GM12878 (cell line): ENCODE measurements at regions not wholly inside any gene's neighbourhood (a gene's known extent, or its start where the extent isn't known, plus 50 kb on each side); places are given as distances from the start of the nearest gene placed in this dataset.

Source experiments
- ATAC-seq: fragments of 200-7000 bp; cut with Tn5 transposase; 3 replicates; pipeline ENCODE4 v1.9.1; 2020; ENCODE audit warnings: mild to moderate bottlenecking, moderate library complexity
- BruUV-seq: library from RNA; stranded (reverse); fragments of 400-500 nt; replicated peaks from 2 replicates; lab custom pipeline; 2021; lab: Mats Ljungman, UMichigan
- CTCF ChIA-PET: fragments of 300-600 bp; sonication (Branson Sonifier 250); formaldehyde crosslinking; extraction: SDS; loops from one replicate; lab custom pipeline; 2021; ENCODE audit warnings: inconsistent platforms; lab: Yijun Ruan, JAX
- POLR2A ChIA-PET: fragments of 350-600 bp; formaldehyde crosslinking; extraction: SDS; loops from one replicate; lab custom pipeline; 2021; ENCODE audit warnings: inconsistent platforms; lab: Charles Lee
- RAD21 ChIA-PET: fragments of 300-600 bp; sonication (Branson Sonifier 250); formaldehyde crosslinking; loops from one replicate; lab custom pipeline; 2023; ENCODE audit warnings: antibody characterized with exemption; ENCODE audit not compliant: unreplicated experiment; lab: Charles Lee
- SMC1A ChIA-PET: fragments of 300-600 bp; sonication (Branson Sonifier 250); formaldehyde crosslinking; loops from one replicate; lab custom pipeline; 2023; ENCODE audit not compliant: unreplicated experiment, uncharacterized antibody; lab: Charles Lee
- DNase-seq: peaks from one replicate; pipeline ENCODE4 v3.0.0-alpha.2; 2011; ENCODE audit warnings: low read depth, low spot score
- FAIRE-seq: peaks from 3 replicates; lab custom pipeline; 2011; peaks lifted over from hg19 to GRCh38; lab: Jason Lieb, UNC
- H2AFZ ChIP-seq: 2 replicates; pipeline ENCODE4 v1.6.0; 2011; ENCODE audit warnings: low read depth, low read length, control low read depth; ENCODE audit not compliant: control insufficient read depth
- H3K27ac ChIP-seq: 2 replicates; pipeline ENCODE4 v1.5.1; 2011; ENCODE audit warnings: control low read depth; ENCODE audit not compliant: control insufficient read depth, insufficient read depth
- H3K27me3 ChIP-seq, 2 experiments: replicated peaks in 1 of 2; 2 replicates each; pipeline versions ENCODE4 v1.6.0 to v1.6.1; 2011; ENCODE audit warnings: low read length in 1 of 2; ENCODE audit not compliant: control insufficient read depth in 2 of 2, insufficient read depth in 2 of 2
- H3K36me3 ChIP-seq, 2 experiments: 2 replicates each; pipeline ENCODE4 v1.5.1; 2011; ENCODE audit warnings: low read length in 1 of 2; ENCODE audit not compliant: control insufficient read depth in 2 of 2, insufficient read depth in 2 of 2
- H3K4me1 ChIP-seq: 2 replicates; pipeline ENCODE4 v1.6.1; 2011; ENCODE audit warnings: mild to moderate bottlenecking, low read length, moderate library complexity, mixed read lengths; ENCODE audit not compliant: control insufficient read depth, insufficient read depth
- H3K4me2 ChIP-seq: 2 replicates; pipeline ENCODE4 v1.6.0; 2011; ENCODE audit warnings: control low read depth; ENCODE audit not compliant: control insufficient read depth, insufficient read depth
- H3K4me3 ChIP-seq: fragments of 200-600 bp; sonication (generic); 2 replicates; pipeline ENCODE4 v1.5.1; 2016
- H3K79me2 ChIP-seq: 2 replicates; pipeline ENCODE4 v1.6.0; 2011; ENCODE audit warnings: low read length; ENCODE audit not compliant: control insufficient read depth, insufficient read depth
- H3K9ac ChIP-seq: 2 replicates; pipeline ENCODE4 v1.8.0; 2011; ENCODE audit warnings: low read length, control low read depth, mixed read lengths; ENCODE audit not compliant: control insufficient read depth, insufficient read depth
- H3K9me3 ChIP-seq: replicated peaks from 3 replicates; pipeline ENCODE4 v1.5.1; 2011; ENCODE audit warnings: mild to moderate bottlenecking, low read length; ENCODE audit not compliant: control insufficient read depth, insufficient read depth
- H4K20me1 ChIP-seq: 2 replicates; pipeline ENCODE4 v1.6.0; 2011; ENCODE audit not compliant: control insufficient read depth, insufficient read depth
- CHD2 ChIP-seq: IDR thresholded peaks from 2 replicates; pipeline ENCODE4 v1.6.1; 2011; ENCODE audit warnings: low read depth, low read length, improper control_type of control experiment, borderline replicate concordance
- NFXL1 ChIP-seq: fragments of 450-650 bp; IDR thresholded peaks from 2 replicates; pipeline ENCODE4 v1.6.1; 2017; ENCODE audit warnings: antibody characterized with exemption, mild to moderate bottlenecking, borderline replicate concordance
- NFYA ChIP-seq: IDR thresholded peaks from 2 replicates; pipeline ENCODE4 v1.6.1; 2011; ENCODE audit warnings: low read depth, mild to moderate bottlenecking, low read length, improper control_type of control experiment, borderline replicate concordance
- PML ChIP-seq: IDR thresholded peaks from 2 replicates; pipeline ENCODE4 v1.6.1; 2012; ENCODE audit warnings: low read length, inconsistent platforms
- SP1 ChIP-seq: IDR thresholded peaks from one replicate; pipeline ENCODE4 v1.6.1; 2011; ENCODE audit warnings: low read depth, low read length
- WGBS: methylation state at CpG from one replicate; pipeline ENCODE4 v1.1.6; 2016; ENCODE audit warnings: low lambda C conversion rate; ENCODE audit not compliant: insufficient replicate concordance, insufficient coverage; ENCODE audit errors: missing lambda C conversion rate; 5-methylcytosine and 5-hydroxymethylcytosine counted together
- in situ Hi-C: fragments of 300-500 bp; cut with MboI; formaldehyde crosslinking; loops from 9 replicates; pipeline ENCODE4 v1.14.3; 2018; ENCODE audit warnings: mixed read lengths
- intact Hi-C: fragments of 100-400 bp; cut with micrococcal nuclease; formaldehyde crosslinking; loops from one replicate; pipeline ENCODE4 v1.14.2; 2022; ENCODE audit not compliant: unreplicated experiment

DNA sequence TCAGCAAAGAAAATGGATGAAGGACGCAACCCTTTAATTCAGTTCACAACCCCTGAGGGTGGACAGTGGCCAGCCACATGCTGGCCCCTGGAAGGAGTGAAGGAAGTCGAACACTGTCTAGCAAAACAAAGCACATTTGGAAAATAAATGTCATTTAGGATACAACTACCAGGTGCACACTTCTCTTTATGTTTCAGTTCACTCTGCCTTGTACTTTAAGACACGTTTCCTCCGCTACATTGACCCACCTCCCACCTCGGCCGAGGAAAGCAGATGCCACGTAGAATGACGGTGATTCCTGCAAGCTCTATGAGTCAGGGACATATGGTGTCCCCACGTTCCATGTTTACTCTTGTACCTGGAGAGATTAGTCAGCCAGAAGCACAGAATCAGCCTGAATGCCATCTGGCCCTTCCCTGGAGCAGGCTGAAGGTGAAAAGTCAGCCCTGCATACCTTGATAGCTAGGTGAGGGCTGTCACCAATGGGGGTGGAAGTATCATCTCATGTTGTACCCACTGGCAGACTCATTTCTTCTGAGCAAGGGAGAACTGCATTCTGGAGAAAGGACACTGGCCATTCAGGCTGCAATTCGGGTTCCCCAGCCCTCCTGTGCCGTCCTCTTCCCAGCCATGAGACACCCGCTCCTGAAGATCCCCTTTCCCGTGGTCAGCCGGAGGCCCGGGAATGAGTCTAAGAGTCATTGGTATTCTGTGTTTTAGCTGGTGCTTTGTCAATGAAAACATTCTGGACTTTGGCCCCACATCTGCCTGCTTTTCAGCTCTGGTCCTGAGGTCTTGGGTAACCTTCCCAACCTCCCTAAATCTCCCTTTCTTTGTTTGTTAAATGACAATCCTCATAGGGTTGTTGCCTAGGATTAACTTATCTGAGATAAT lies 60.6 kb downstream of the FOXA2 start:
- Histone ChIP-seq H4K20me1 (no peaks in the 10 kb centered on the region), H3K4me1 (no peaks in the 10 kb centered on the region), H2AFZ (no peak overlapping the region), H3K4me2 (no peak overlapping the region), H3K9me3 (no peaks in the 10 kb centered on the region), H3K4me3 (no peak overlapping the region), H3K79me2 (no peaks in the 10 kb centered on the region), H3K27me3 (no peaks in the 10 kb centered on the region), H3K9ac (no peak overlapping the region), H3K36me3 (no peaks in the 10 kb centered on the region), H3K27ac (no peak overlapping the region)
- ChIA-PET CTCF (no interaction called here), POLR2A (no interaction called here), SMC1A (no interaction called here), RAD21 (interaction anchor here (0.5 kb wide), 1 partner anchor 186 kb away, joined by 3 read pairs; no protein-coding TSS in a partner anchor)
- in situ Hi-C loops (no loop called here), intact Hi-C loops (no loop called here)
- 50% methylated on average over 15 of the region's 15 CpGs for WGBS
- no peak for ATAC-seq
- no peak for TF ChIP-seq CHD2
- no peak for TF ChIP-seq PML
- no peak for TF ChIP-seq NFXL1
- no peak for TF ChIP-seq NFYA
- no TSS peak for BruUV-seq
- DNase-seq = no peak
- FAIRE-seq = no peak

DNA sequence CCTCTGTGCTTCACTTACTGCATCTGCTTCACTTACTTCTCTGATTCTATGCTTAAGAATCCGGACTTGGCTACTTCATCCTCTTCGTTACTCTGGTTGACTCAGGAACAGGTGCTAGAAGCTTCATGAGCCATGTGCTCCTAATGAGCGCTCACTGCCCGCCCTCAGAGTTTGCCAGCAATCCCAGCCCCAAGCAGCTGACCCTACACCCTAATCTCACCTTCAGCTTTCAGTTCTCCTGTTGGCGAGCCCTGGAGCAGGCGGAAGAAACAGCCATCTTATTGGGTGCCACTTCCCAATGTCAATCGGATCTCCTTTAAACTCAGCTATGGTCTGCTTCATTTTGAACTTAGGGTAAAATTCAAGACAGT lies 61.3 kb downstream of the FOXA2 start:
- Histone ChIP-seq H3K4me2 (no peak overlapping the region), H2AFZ (no peak overlapping the region), H4K20me1 (no peaks in the 10 kb centered on the region), H3K27me3 (no peaks in the 10 kb centered on the region; a peak in 1 of 4 replicates), H3K36me3 (no peaks in the 10 kb centered on the region), H3K79me2 (no peaks in the 10 kb centered on the region), H3K4me3 (no peak overlapping the region), H3K4me1 (no peaks in the 10 kb centered on the region), H3K9ac (no peak overlapping the region), H3K9me3 (no peaks in the 10 kb centered on the region), H3K27ac (no peak overlapping the region)
- no peak for TF ChIP-seq SP1
- no peak for FAIRE-seq
- SMC1A ChIA-PET = no interaction called here
- CTCF ChIA-PET = no interaction called here
- in situ Hi-C loops = no loop called here
- 28% methylated on average over 7 of the region's 7 CpGs for WGBS
- RAD21 ChIA-PET = interaction anchor here (0.5 kb wide), 1 partner anchor 185 kb away, joined by 3 read pairs; no protein-coding TSS in a partner anchor
- no TSS peak for BruUV-seq
- POLR2A ChIA-PET = no interaction called here
- DNase-seq = no peak
- intact Hi-C loops = no loop called here
- ATAC-seq = no peak
